BJ (cell line): ENCODE measurements at regions not wholly inside any gene's neighbourhood (a gene's known extent, or its start where the extent isn't known, plus 50 kb on each side); places are given as distances from the start of the nearest gene placed in this dataset.

Experiments
- CTCF ChIA-PET: fragments of 350-600 bp; formaldehyde crosslinking; extraction: SDS; loops from one replicate; lab custom pipeline; 2021; ENCODE audit warnings: antibody characterized with exemption, inconsistent platforms; lab: Yijun Ruan, JAX
- POLR2A ChIA-PET: fragments of 300-600 bp; sonication (Branson Sonifier 250); formaldehyde crosslinking; extraction: SDS; loops from one replicate; lab custom pipeline; 2021; ENCODE audit warnings: antibody characterized with exemption; lab: Charles Lee
- DNase-seq: peaks from one replicate; pipeline ENCODE4 v3.0.0-alpha.2; 2011; ENCODE audit warnings: low read depth
- H3K27me3 ChIP-seq: 2 replicates; pipeline ENCODE4 v1.6.0; 2011; ENCODE audit warnings: low read length; ENCODE audit not compliant: control insufficient read depth, insufficient read depth
- H3K36me3 ChIP-seq: 2 replicates; pipeline ENCODE4 v1.5.1; 2011; ENCODE audit warnings: low read length; ENCODE audit not compliant: control insufficient read depth, insufficient read depth
- H3K4me3 ChIP-seq: 2 replicates; pipeline ENCODE4 v1.5.1; 2011; ENCODE audit warnings: low read depth, mild to moderate bottlenecking, control low read depth, low read length
- TF ChIP-seq, protein P1 (sequence below): IDR thresholded peaks from 2 replicates; pipeline ENCODE4 v1.5.1; 2011; ENCODE audit warnings: low read depth, mild to moderate bottlenecking, control low read depth, inconsistent platforms, low read length, moderate library complexity; ENCODE audit not compliant: insufficient read depth

DNA sequence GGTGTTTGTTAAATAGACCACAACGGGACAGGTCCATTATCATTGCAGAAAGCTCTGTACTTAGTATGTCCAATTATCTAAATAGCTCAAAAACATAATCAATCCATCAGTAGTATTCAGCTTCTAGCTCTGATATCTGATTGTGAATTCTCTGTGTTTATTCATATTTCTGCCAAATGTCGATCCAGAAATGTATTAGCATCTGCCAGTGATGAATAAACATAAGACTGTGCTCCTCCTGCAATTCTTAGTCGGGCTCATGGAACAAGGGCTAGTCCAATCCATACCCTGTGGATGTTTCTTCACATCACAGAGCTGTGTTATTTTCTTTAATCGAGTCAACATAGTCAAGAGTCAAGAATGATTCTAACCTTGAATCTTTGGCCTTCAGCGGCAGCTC, 1612.1 kb upstream of the WWC1 start:
- TF ChIP-seq, protein P1, sequence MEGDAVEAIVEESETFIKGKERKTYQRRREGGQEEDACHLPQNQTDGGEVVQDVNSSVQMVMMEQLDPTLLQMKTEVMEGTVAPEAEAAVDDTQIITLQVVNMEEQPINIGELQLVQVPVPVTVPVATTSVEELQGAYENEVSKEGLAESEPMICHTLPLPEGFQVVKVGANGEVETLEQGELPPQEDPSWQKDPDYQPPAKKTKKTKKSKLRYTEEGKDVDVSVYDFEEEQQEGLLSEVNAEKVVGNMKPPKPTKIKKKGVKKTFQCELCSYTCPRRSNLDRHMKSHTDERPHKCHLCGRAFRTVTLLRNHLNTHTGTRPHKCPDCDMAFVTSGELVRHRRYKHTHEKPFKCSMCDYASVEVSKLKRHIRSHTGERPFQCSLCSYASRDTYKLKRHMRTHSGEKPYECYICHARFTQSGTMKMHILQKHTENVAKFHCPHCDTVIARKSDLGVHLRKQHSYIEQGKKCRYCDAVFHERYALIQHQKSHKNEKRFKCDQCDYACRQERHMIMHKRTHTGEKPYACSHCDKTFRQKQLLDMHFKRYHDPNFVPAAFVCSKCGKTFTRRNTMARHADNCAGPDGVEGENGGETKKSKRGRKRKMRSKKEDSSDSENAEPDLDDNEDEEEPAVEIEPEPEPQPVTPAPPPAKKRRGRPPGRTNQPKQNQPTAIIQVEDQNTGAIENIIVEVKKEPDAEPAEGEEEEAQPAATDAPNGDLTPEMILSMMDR: no peak
- no peak overlapping the region for H3K4me3 ChIP-seq
- no peaks in the 10 kb centered on the region for H3K36me3 ChIP-seq
- ChIA-PET POLR2A (no interaction called here), CTCF (no interaction called here)
- DNase-seq: no peak
- H3K27me3 ChIP-seq: no peaks in the 10 kb centered on the region

DNA sequence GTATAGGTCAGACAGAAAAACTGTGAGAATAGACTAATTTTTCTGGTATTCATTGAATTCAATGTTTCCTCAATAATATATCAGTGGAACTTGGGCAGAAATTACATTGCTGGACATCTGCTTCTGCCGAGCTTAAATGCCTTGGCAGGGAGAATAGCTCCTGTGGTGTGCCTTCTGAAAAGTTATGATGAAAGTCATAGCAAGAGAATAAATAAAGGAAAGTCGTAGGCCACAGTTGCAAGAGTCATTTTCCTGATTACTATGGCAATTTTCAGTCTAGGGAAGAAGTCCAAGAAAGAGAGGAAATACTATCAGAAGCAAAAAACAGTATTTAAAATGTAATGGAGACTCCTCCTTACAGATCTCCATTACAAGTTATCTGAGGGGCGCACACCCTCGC, 1596.1 kb upstream of the WWC1 start:
- ChIA-PET POLR2A (no interaction called here), CTCF (no interaction called here)
- DNase-seq: no peak
- Histone ChIP-seq H3K27me3 (no peaks in the 10 kb centered on the region), H3K4me3 (no peak overlapping the region), H3K36me3 (no peaks in the 10 kb centered on the region)
- TF ChIP-seq, protein P1: no peak

DNA sequence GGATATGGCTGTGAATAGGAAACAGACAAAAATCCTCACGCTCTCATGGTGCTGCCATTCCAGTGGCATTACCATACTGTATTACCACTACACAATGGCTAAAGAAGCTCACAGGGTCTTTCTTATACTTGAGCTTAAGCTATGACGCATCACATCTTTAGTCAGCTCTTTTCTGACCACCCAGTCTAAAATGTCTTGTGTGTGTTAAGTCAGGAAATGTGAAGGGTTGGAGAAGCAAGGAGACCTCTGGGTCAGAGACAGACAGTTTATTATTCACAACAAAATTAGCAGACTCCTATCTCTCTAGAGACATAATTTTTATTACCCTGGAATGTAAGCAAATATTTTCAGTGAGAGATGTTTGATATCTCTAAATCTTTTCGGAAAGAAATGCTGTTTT, 1583.2 kb upstream of the WWC1 start:
- Histone ChIP-seq H3K36me3 (no peaks in the 10 kb centered on the region), H3K4me3 (no peak overlapping the region), H3K27me3 (no peaks in the 10 kb centered on the region)
- no peak for DNase-seq
- CTCF ChIA-PET: no interaction called here
- POLR2A ChIA-PET: no interaction called here
- TF ChIP-seq, protein P1: no peak

DNA sequence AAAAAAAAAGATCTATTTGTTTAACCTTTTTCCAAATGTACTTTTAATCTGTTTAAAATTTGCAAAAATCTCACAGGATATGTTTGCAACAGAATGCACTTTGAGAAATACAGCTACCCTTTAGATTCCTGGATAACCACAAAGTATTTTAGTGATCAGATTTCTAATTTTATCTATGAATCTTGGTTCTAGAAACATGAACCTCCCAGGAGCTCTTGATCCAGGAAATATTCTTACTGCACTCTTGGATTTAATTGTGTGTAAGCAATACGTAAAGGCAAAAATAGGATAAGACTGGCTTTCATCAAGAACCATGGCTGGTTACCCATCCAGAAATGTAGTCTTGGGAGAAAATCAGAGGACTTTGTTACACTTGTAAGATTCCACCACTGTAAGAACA, 1581.8 kb upstream of the WWC1 start:
- ChIA-PET POLR2A (no interaction called here), CTCF (interaction anchor here (1.1 kb wide), 1 partner anchor 12 kb away, joined by 3 read pairs; no protein-coding TSS in a partner anchor)
- no peaks in the 10 kb centered on the region for H3K36me3 ChIP-seq
- no peaks in the 10 kb centered on the region for H3K27me3 ChIP-seq
- H3K4me3 ChIP-seq: no peak overlapping the region
- TF ChIP-seq, protein P1: no peak
- no peak for DNase-seq

DNA sequence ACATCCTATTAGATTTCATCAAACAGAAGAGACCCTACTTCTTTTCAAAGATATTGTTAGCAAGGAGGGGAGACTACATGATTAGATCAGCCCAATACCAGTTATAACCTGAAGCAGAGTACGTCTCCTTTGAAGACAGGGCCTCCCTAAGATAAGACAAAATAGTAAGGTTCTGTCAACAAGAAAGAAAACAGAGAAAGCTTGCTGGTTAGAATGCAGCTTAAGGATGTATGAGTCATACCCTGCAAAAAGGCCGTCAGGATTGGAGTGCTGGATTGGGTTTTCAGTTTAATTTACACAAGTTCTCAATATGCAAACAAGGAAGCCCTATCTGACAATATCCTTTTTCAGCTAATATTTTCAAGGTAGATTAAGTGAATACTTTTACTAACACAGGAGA, 1581.2 kb upstream of the WWC1 start:
- no peaks in the 10 kb centered on the region for H3K36me3 ChIP-seq
- ChIA-PET POLR2A (no interaction called here), CTCF (interaction anchor here (1.1 kb wide), 1 partner anchor 11 kb away, joined by 3 read pairs; no protein-coding TSS in a partner anchor)
- TF ChIP-seq, protein P1: no peak
- no peaks in the 10 kb centered on the region for H3K27me3 ChIP-seq
- no peak overlapping the region for H3K4me3 ChIP-seq
- no peak for DNase-seq
